ENCODE measurements at regions not wholly inside any gene's neighbourhood (a gene's known extent, or its start where the extent isn't known, plus 50 kb on each side); places are given as distances from the start of the nearest gene placed in this dataset.

GRCh38 chr13:38180670-38181069 is 169.0 kb upstream of the UFM1 start (continued):
- TF ChIP-seq REST (IDR thresholded peaks at IDR 0.05; ENCODE audit: unreplicated experiment) (no peak), CREB1 (CRISPR knock-in tag; IDR thresholded peaks at IDR 0.05; ENCODE audit: low read depth) (no peak)

- H3K27ac ChIP-seq (ENCODE audit: low read depth), result no peak overlapping the region
- H3K36me3 ChIP-seq (ENCODE audit: insufficient read depth), result no peaks in the 10 kb centered on the region
- DNase-seq (ENCODE audit: low spot score), result no peak
- no peaks in the 10 kb centered on the region for H3K4me1 ChIP-seq (ENCODE audit: insufficient read depth)
- no peak overlapping the region for H2AFZ ChIP-seq
- H3K79me2 ChIP-seq (replicated peaks; ENCODE audit: insufficient read depth), result no peaks in the 10 kb centered on the region
- no peak overlapping the region for H3K4me3 ChIP-seq
- H4K20me1 ChIP-seq (replicated peaks; ENCODE audit: insufficient read depth), result no peaks in the 10 kb centered on the region
- no peak overlapping the region for H3K27ac Mint-ChIP-seq
- ATAC-seq, result no peak
- no peak overlapping the region for H3K4me2 ChIP-seq
- no peaks in the 10 kb centered on the region for H3K36me3 Mint-ChIP-seq (ENCODE audit: low read depth)
- no peaks in the 10 kb centered on the region for H3K27me3 Mint-ChIP-seq (ENCODE audit: insufficient read depth, low read depth, poor library complexity)
- no peak overlapping the region for H3K4me3 Mint-ChIP-seq
- H3K9me3 Mint-ChIP-seq, result no peaks in the 10 kb centered on the region
- H3F3A ChIP-seq (replicated peaks; ENCODE audit: low read depth), result no peaks in the 10 kb centered on the region
- H3K4me1 Mint-ChIP-seq, result peaks cover 12% of the 10 kb centered on the region
- no peaks in the 10 kb centered on the region for H3K27me3 ChIP-seq (ENCODE audit: insufficient read depth)
- no peaks in the 10 kb centered on the region for H3K9me2 ChIP-seq (ENCODE audit: insufficient read depth)
- no peak for TF ChIP-seq POLR2AphosphoS5 (IDR thresholded peaks at IDR 0.05; ENCODE audit: low read depth)
- no peak for TF ChIP-seq EZH2phosphoT487 (IDR thresholded peaks at IDR 0.05; ENCODE audit: unreplicated experiment)
- no peak for TF ChIP-seq REST (IDR thresholded peaks at IDR 0.05; ENCODE audit: unreplicated experiment)
- TF ChIP-seq STAT1 (IDR thresholded peaks at IDR 0.05; ENCODE audit: unreplicated experiment), result no peak
- no peak for TF ChIP-seq NANOG (IDR thresholded peaks at IDR 0.05; ENCODE audit: borderline replicate concordance)
- TF ChIP-seq ETS1 (IDR thresholded peaks at IDR 0.05), result no peak
- no peak for TF ChIP-seq EZH2 (IDR thresholded peaks at IDR 0.05; ENCODE audit: low read depth, unreplicated experiment)
- TF ChIP-seq CREB1 (CRISPR knock-in tag; IDR thresholded peaks at IDR 0.05; ENCODE audit: low read depth), result no peak
- no peak for TF ChIP-seq JUNB (IDR thresholded peaks at IDR 0.05; ENCODE audit: unreplicated experiment)
- TF ChIP-seq ZNF331 (CRISPR knock-in tag; IDR thresholded peaks at IDR 0.05; ENCODE audit: low read depth), result no peak
- no peak for TF ChIP-seq ZNF114 (CRISPR knock-in tag; IDR thresholded peaks at IDR 0.05)
- TF ChIP-seq ZNF462 (CRISPR knock-in tag; IDR thresholded peaks at IDR 0.05), result no peak
Observed at GRCh38 chr13:38180126-38180525, 169.5 kb upstream of the UFM1 start.
